B cell (primary cell): ENCODE measurements at regions not wholly inside any gene's neighbourhood (a gene's known extent, or its start where the extent isn't known, plus 50 kb on each side); places are given as distances from the start of the nearest gene placed in this dataset.
"Not testable (repeated sequence)": the region's sequence is repeated elsewhere in the genome, so short reads cannot be mapped to it uniquely, and the experiment has no call there.

Source experiments
- EZH2 ChIP-seq: IDR thresholded peaks from 2 replicates; pipeline ENCODE4 v1.6.1; 2012; ENCODE audit warnings: borderline replicate concordance, low read depth, mild to moderate bottlenecking, moderate library complexity, low read length; ENCODE audit not compliant: insufficient read depth, poor library complexity, severe bottlenecking
- TF ChIP-seq, protein P1 (sequence below): fragments of 200-600 bp; IDR thresholded peaks from one replicate; pipeline ENCODE4 v1.8.0; 2022; ENCODE audit warnings: antibody characterized with exemption, mild to moderate bottlenecking

DNA sequence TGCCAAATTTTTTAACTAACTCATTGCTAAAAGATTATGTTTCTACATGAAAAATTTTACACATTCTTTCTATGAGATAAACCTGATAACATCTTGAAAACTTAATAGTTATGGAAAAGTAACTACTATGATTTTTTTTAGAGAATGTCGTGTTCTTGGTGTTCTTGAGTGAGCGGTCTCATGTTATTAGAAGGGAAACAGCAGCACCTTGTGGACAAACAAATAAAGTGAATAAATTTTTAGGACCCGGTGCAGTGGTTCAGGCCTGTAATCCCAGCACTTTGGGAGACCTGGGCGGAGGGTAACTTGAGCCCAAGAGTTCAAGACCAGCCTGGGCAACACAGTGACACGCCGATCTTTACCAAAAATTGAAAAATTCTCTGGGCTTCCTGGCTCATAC lies 166.0 kb downstream of the FOXD4L6 start:
- not testable (repeated sequence) for TF ChIP-seq EZH2
- TF ChIP-seq, protein P1, sequence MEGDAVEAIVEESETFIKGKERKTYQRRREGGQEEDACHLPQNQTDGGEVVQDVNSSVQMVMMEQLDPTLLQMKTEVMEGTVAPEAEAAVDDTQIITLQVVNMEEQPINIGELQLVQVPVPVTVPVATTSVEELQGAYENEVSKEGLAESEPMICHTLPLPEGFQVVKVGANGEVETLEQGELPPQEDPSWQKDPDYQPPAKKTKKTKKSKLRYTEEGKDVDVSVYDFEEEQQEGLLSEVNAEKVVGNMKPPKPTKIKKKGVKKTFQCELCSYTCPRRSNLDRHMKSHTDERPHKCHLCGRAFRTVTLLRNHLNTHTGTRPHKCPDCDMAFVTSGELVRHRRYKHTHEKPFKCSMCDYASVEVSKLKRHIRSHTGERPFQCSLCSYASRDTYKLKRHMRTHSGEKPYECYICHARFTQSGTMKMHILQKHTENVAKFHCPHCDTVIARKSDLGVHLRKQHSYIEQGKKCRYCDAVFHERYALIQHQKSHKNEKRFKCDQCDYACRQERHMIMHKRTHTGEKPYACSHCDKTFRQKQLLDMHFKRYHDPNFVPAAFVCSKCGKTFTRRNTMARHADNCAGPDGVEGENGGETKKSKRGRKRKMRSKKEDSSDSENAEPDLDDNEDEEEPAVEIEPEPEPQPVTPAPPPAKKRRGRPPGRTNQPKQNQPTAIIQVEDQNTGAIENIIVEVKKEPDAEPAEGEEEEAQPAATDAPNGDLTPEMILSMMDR = not testable (repeated sequence)
